HepG2 (cell line): ENCODE measurements at regions not wholly inside any gene's neighbourhood (a gene's known extent, or its start where the extent isn't known, plus 50 kb on each side); places are given as distances from the start of the nearest gene placed in this dataset.
A peak's percentile ranks its signal among the peaks of the same experiment; 100 is the strongest.

Source experiments
- ATAC-seq: fragments of 200-7000 bp; cut with Tn5 transposase; 3 replicates; pipeline ENCODE4 v1.9.1; 2020; ENCODE audit warnings: mild to moderate bottlenecking, moderate library complexity
- BruUV-seq: library from RNA; stranded (reverse); fragments of 400-500 nt; replicated peaks from 2 replicates; lab custom pipeline; 2021; lab: Mats Ljungman, UMichigan
- CTCF ChIA-PET: fragments of 300-600 bp; formaldehyde crosslinking; extraction: SDS; loops from one replicate; lab custom pipeline; 2021; ENCODE audit warnings: low total read pairs, inconsistent platforms, low intra/inter-chr PET ratio; lab: Yijun Ruan, JAX
- POLR2A ChIA-PET: fragments of 350-600 bp; sonication (Branson Sonifier 250); formaldehyde crosslinking; loops from one replicate; lab custom pipeline; 2020; ENCODE audit warnings: antibody characterized with exemption, inconsistent platforms; lab: Yijun Ruan, JAX
- DNase-seq: peaks from one replicate; pipeline ENCODE4 v3.0.0-alpha.2; 2015; ENCODE audit warnings: low spot score
- FAIRE-seq: peaks from 3 replicates; lab custom pipeline; 2011; peaks lifted over from hg19 to GRCh38; lab: Jason Lieb, UNC
- H2AFZ ChIP-seq: one replicate; pipeline ENCODE4 v1.6.1; 2011; ENCODE audit warnings: low read length, inconsistent platforms
- H3K27ac ChIP-seq: fragments of 300-600 bp; 3 replicates; pipeline ENCODE4 v1.8.0; 2011; ENCODE audit warnings: mixed run types, mild to moderate bottlenecking, mixed read lengths, low read length, inconsistent platforms; ENCODE audit not compliant: insufficient read depth; ENCODE audit errors: extremely low read length
- H3K27me3 ChIP-seq, 2 experiments: fragments of 200-600 bp in 1 of 2; 2 replicates in 1 of 2; 3 replicates in 1 of 2; pipeline versions ENCODE4 v1.6.0 to v1.8.0; 2011; ENCODE audit warnings: low read length in 2 of 2, mild to moderate bottlenecking in 2 of 2, moderate library complexity in 2 of 2, inconsistent platforms in 1 of 2; ENCODE audit not compliant: insufficient read depth in 2 of 2, control insufficient read depth in 1 of 2
- H3K36me3 ChIP-seq, 2 experiments: fragments of 200-600 bp in 1 of 2; replicated peaks in 1 of 2; 2 replicates in 1 of 2; 3 replicates in 1 of 2; pipeline versions ENCODE4 v1.5.1 to v1.8.0; 2011; ENCODE audit warnings: low read length in 2 of 2, inconsistent platforms in 1 of 2; ENCODE audit not compliant: insufficient read depth in 2 of 2, control insufficient read depth in 1 of 2
- H3K4me1 ChIP-seq: 2 replicates; pipeline ENCODE4 v1.5.1; 2012; ENCODE audit warnings: low read length, inconsistent platforms; ENCODE audit not compliant: insufficient read depth
- H3K4me2 ChIP-seq: 2 replicates; pipeline ENCODE4 v1.6.0; 2011; ENCODE audit warnings: low read depth, low read length, inconsistent platforms
- H3K4me3 ChIP-seq, 3 experiments: fragments of 200-600 bp in 1 of 3; sonication (generic), shearing (Covaris generic) in 1 of 3; replicated peaks in 1 of 3; 2 replicates each; pipeline ENCODE4 v1.5.1; 2011 to 2016; ENCODE audit warnings: low read length in 3 of 3, inconsistent platforms in 2 of 3, low read depth in 2 of 3, mild to moderate bottlenecking in 2 of 3, control low read depth in 1 of 3, mixed read lengths in 1 of 3; ENCODE audit not compliant: insufficient read depth in 1 of 3
- H3K79me2 ChIP-seq: one replicate; pipeline ENCODE4 v1.6.1; 2011; ENCODE audit warnings: low read length, inconsistent platforms; ENCODE audit not compliant: insufficient read depth
- H3K9ac ChIP-seq: 2 replicates; pipeline ENCODE4 v1.6.0; 2011; ENCODE audit warnings: mild to moderate bottlenecking, low read depth, low read length, inconsistent platforms; ENCODE audit not compliant: insufficient read depth
- H3K9me3 ChIP-seq: 2 replicates; pipeline ENCODE4 v1.5.1; 2012; ENCODE audit warnings: mild to moderate bottlenecking, low read length
- H4K20me1 ChIP-seq: 2 replicates; pipeline ENCODE4 v1.6.0; 2011; ENCODE audit warnings: inconsistent platforms, mild to moderate bottlenecking, low read length, moderate library complexity; ENCODE audit not compliant: insufficient read depth
- AHDC1 ChIP-seq: sonication (generic); formaldehyde crosslinking; IDR thresholded peaks from 2 replicates; pipeline ENCODE4 v1.5.1; 2020; ENCODE audit warnings: mild to moderate bottlenecking, missing genetic modification reagents, borderline replicate concordance
- CTCF ChIP-seq: sonication (generic); formaldehyde crosslinking; IDR thresholded peaks from 2 replicates; pipeline ENCODE4 v1.5.0; 2020; ENCODE audit warnings: mild to moderate bottlenecking, missing genetic modification reagents, moderate library complexity
- JDP2 ChIP-seq: sonication (generic); formaldehyde crosslinking; IDR thresholded peaks from 2 replicates; pipeline ENCODE4 v1.8.1; 2022; ENCODE audit warnings: missing genetic modification reagents, borderline replicate concordance
- RCOR2 ChIP-seq: IDR thresholded peaks from 2 replicates; pipeline ENCODE4 v1.6.1; 2016; ENCODE audit warnings: missing biosample characterization, missing genetic modification reagents
- SIN3B ChIP-seq: fragments of 150-350 bp; IDR thresholded peaks from 2 replicates; pipeline ENCODE4 v1.6.1; 2014; ENCODE audit warnings: low read length
- ZNF558 ChIP-seq: sonication (generic); formaldehyde crosslinking; IDR thresholded peaks from 2 replicates; pipeline ENCODE4 v1.9.0; 2022; ENCODE audit warnings: mild to moderate bottlenecking, missing genetic modification reagents, borderline replicate concordance
- ZNF589 ChIP-seq: sonication (generic); formaldehyde crosslinking; conservative IDR thresholded peaks from 2 replicates; pipeline ENCODE4 v1.8.0; 2022; ENCODE audit warnings: mild to moderate bottlenecking, moderate library complexity, missing genetic modification reagents
- WGBS: methylation state at CpG from one replicate; pipeline ENCODE4 v1.1.6; 2017; ENCODE audit warnings: low lambda C conversion rate; 5-methylcytosine and 5-hydroxymethylcytosine counted together
- in situ Hi-C: cut with HindIII; loops from 2 replicates; pipeline ENCODE4 v1.10.0; 2017; ENCODE audit warnings: low pct_unique_long_range_greater_than_20kb; ENCODE audit not compliant: extremely low pct_ligation_motif_present
- intact Hi-C: fragments of 100-400 bp; cut with micrococcal nuclease; formaldehyde crosslinking; loops from one replicate; pipeline ENCODE4 v1.10.0; 2022; ENCODE audit not compliant: unreplicated experiment

GRCh38 chrX:87272491-87272890 is 245.1 kb upstream of the KLHL4 start:
- CTCF ChIA-PET: no interaction called here
- TF ChIP-seq ZNF558 (CRISPR knock-in tag) (no peak), RCOR2 (CRISPR knock-in tag) (no peak), JDP2 (CRISPR knock-in tag) (no peak), ZNF589 (CRISPR knock-in tag) (no peak), SIN3B (no peak)
- TF ChIP-seq, all 625 proteins: peak for 0
- FAIRE-seq: no peak
- no peak overlapping the region for H3K27ac ChIP-seq
- intact Hi-C loops: no loop called here
- no peaks in the 10 kb centered on the region for H3K4me1 ChIP-seq
- no peaks in the 10 kb centered on the region for H3K36me3 ChIP-seq
- H3K9ac ChIP-seq: no peak overlapping the region
- no peak overlapping the region for H2AFZ ChIP-seq
- H3K4me3 ChIP-seq: no peak overlapping the region
- no peak for DNase-seq
- no peaks in the 10 kb centered on the region for H3K27me3 ChIP-seq
- H3K79me2 ChIP-seq: no peaks in the 10 kb centered on the region
- in situ Hi-C loops: no loop called here
- no TSS peak for BruUV-seq
- no peaks in the 10 kb centered on the region for H3K9me3 ChIP-seq
- H4K20me1 ChIP-seq: no peaks in the 10 kb centered on the region
- no peak overlapping the region for H3K4me2 ChIP-seq
- POLR2A ChIA-PET: no interaction called here
- ATAC-seq: no peak

- Histone ChIP-seq H3K27me3 (no peaks in the 10 kb centered on the region), H3K9me3 (no peaks in the 10 kb centered on the region), H3K4me1 (no peaks in the 10 kb centered on the region), H3K9ac (no peak overlapping the region), H3K4me3 (no peak overlapping the region), H4K20me1 (no peaks in the 10 kb centered on the region), H2AFZ (no peak overlapping the region), H3K4me2 (no peak overlapping the region), H3K36me3 (no peaks in the 10 kb centered on the region), H3K27ac (no peak overlapping the region), H3K79me2 (no peaks in the 10 kb centered on the region)
- in situ Hi-C loops: no loop called here
- CTCF ChIA-PET: no interaction called here
- FAIRE-seq (no peak), ATAC-seq (no peak), DNase-seq (peak; percentile 0)
- POLR2A ChIA-PET: no interaction called here
- TF ChIP-seq AHDC1 (CRISPR knock-in tag) (no peak), CTCF (peak; percentile 30; the same call in 1 of the 2 replicates)
- intact Hi-C loops: no loop called here
- no TSS peak for BruUV-seq
- 0% methylated on average over 4 of the region's 4 CpGs for WGBS
Observed at GRCh38 chrX:87299563-87300160, 217.9 kb upstream of the KLHL4 start.
